Transverse colon (tissue), 4 donors: ENCODE measurements at regions not wholly inside any gene's neighbourhood (a gene's known extent, or its start where the extent isn't known, plus 50 kb on each side); places are given as distances from the start of the nearest gene placed in this dataset.

Experiments used
- DNase-seq: peaks from one replicate; pipeline ENCODE4 v3.0.0-alpha.2; 2019
- H3K27ac ChIP-seq, 4 donors: fragments of 200-600 bp; sonication (generic); 2 replicates each; pipeline ENCODE4 v1.5.1; 2016 to 2018; ENCODE audit warnings: inconsistent platforms in 4 of 4
- H3K27me3 ChIP-seq: fragments of 200-600 bp; sonication (generic); 2 replicates; pipeline ENCODE4 v1.5.1; 2017; ENCODE audit warnings: inconsistent platforms
- H3K36me3 ChIP-seq, 4 donors: fragments of 200-600 bp; sonication (generic); 2 replicates each; pipeline ENCODE4 v1.5.1; 2017 to 2019; ENCODE audit warnings: inconsistent platforms in 4 of 4
- H3K4me1 ChIP-seq, 4 donors: fragments of 200-600 bp; sonication (generic); 2 replicates each; pipeline ENCODE4 v1.5.1; 2017 to 2020; ENCODE audit warnings: inconsistent platforms in 4 of 4
- H3K4me3 ChIP-seq, 4 donors: fragments of 200-600 bp; sonication (generic); 1 replicate in 1 of 4; 2 replicates in 3 of 4; pipeline versions ENCODE4 v1.5.1 to v1.6.1; 2017 to 2019; ENCODE audit warnings: inconsistent platforms in 4 of 4
- H3K9me3 ChIP-seq, 2 donors: fragments of 200-600 bp; sonication (generic); 2 replicates each; pipeline ENCODE4 v1.5.1; 2017 to 2019; ENCODE audit warnings: inconsistent platforms in 2 of 2
- EP300 ChIP-seq: sonication (generic); formaldehyde crosslinking; IDR thresholded peaks from one replicate; pipeline ENCODE4 v1.6.1; 2017; ENCODE audit warnings: antibody characterized with exemption, low read depth
- POLR2A ChIP-seq: fragments of 450-650 bp; IDR thresholded peaks from one replicate; pipeline ENCODE4 v1.6.1; 2016; ENCODE audit warnings: antibody characterized with exemption, mild to moderate bottlenecking, moderate library complexity
- POLR2AphosphoS5 ChIP-seq, 3 donors: sonication (generic); formaldehyde crosslinking; IDR thresholded peaks; one replicate each; pipeline ENCODE4 v1.6.1; 2016; ENCODE audit warnings: antibody characterized with exemption in 3 of 3
- WGBS, 2 donors: methylation state at CpG; one replicate each; pipeline ENCODE4 v1.1.5; 2018; ENCODE audit warnings: low coverage in 1 of 2; 5-methylcytosine and 5-hydroxymethylcytosine counted together
- in situ Hi-C, 4 donors: fragments of 200-750 bp; cut with MboI; loops; one replicate each; pipeline versions ENCODE4 v1.15.0 to v1.15.1; 2017; ENCODE audit warnings: low sequenced_read_pairs in 3 of 4, low pct_ligation_motif_present in 1 of 4, low pct_unique_long_range_greater_than_20kb in 1 of 4
- intact Hi-C: fragments of 100-400 bp; cut with DNase I; formaldehyde crosslinking; loops from one replicate; pipeline ENCODE4 v1.15.1; 2023; ENCODE audit warnings: low total_unique reads
- TF ChIP-seq, protein P1 (sequence below), 5 experiments: fragments of 200-600 bp in 3 of 5; fragments of 450-650 bp in 2 of 5; sonication (generic) in 3 of 5; IDR thresholded peaks; 1 replicate in 2 of 5; 2 replicates in 3 of 5; pipeline ENCODE4 v1.5.1; 2016 to 2017; ENCODE audit warnings: antibody characterized with exemption in 5 of 5, inconsistent platforms in 3 of 5, mild to moderate bottlenecking in 2 of 5, moderate library complexity in 1 of 5

DNA sequence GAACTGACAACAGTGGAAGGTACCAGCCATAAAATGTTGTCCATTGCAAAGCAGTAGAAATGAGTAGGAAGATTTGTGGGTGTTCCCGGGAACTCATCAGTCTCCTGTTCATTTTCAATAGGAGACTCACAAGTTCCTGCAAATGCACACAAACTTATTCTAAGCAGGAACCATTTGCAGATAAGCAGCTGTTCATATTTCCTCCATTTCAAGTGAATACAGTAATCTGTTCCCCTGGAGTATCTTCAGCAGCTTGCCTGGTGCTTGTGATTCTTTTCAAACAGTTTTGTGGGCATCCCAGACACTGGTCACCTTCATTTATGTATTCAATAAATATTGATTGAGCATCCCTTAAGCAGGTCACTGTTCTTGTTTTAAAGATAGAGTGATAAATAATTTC is 1315.5 kb upstream of the C9orf72 start:
- intact Hi-C loops (no loop called here), in situ Hi-C loops (no loop called here)

DNA sequence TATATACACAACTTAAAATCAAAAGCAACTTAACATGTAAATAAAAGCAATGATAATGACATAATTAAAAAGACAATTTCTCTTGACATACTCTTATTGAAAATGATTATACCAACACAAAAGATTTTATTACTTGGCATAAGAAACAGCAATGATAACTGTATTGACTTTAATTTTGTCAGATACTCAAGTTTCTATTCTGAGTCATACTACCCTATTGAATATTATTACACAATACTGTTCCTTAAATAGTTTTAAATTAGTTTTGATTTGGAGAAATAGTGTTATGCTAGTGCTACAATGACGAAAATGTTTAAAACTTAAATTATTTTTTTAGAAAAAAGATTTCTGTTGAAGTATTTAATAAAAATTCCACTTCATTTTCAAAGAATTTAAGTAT is 1319.3 kb upstream of the C9orf72 start:
- Histone ChIP-seq H3K9me3 (no peaks in the 10 kb centered on the region), H3K27ac (no peak overlapping the region), H3K27me3 (no peaks in the 10 kb centered on the region), H3K4me1 (no peaks in the 10 kb centered on the region), H3K4me3 (no peak overlapping the region), H3K36me3 (no peaks in the 10 kb centered on the region)
- TF ChIP-seq, protein P1, sequence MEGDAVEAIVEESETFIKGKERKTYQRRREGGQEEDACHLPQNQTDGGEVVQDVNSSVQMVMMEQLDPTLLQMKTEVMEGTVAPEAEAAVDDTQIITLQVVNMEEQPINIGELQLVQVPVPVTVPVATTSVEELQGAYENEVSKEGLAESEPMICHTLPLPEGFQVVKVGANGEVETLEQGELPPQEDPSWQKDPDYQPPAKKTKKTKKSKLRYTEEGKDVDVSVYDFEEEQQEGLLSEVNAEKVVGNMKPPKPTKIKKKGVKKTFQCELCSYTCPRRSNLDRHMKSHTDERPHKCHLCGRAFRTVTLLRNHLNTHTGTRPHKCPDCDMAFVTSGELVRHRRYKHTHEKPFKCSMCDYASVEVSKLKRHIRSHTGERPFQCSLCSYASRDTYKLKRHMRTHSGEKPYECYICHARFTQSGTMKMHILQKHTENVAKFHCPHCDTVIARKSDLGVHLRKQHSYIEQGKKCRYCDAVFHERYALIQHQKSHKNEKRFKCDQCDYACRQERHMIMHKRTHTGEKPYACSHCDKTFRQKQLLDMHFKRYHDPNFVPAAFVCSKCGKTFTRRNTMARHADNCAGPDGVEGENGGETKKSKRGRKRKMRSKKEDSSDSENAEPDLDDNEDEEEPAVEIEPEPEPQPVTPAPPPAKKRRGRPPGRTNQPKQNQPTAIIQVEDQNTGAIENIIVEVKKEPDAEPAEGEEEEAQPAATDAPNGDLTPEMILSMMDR (IDR thresholded peaks at IDR 0.05), result no peak
- no peak for TF ChIP-seq POLR2A
- TF ChIP-seq EP300, result no peak
- no peak for TF ChIP-seq POLR2AphosphoS5 (IDR thresholded peaks at IDR 0.05)
- no peak for DNase-seq
- in situ Hi-C loops, result no loop called here
- WGBS, 2 donors, result 68 to 80% methylated on average over 1 of the region's 1 CpG
- intact Hi-C loops, result no loop called here

More for the DNA sequence above, 1315.5 kb upstream of the C9orf72 start:
- no peaks in the 10 kb centered on the region for H3K4me1 ChIP-seq
- H3K36me3 ChIP-seq, result no peaks in the 10 kb centered on the region
- H3K9me3 ChIP-seq, result no peaks in the 10 kb centered on the region
- H3K4me3 ChIP-seq, result no peak overlapping the region
- H3K27me3 ChIP-seq, result no peaks in the 10 kb centered on the region
- DNase-seq, result no peak
- WGBS, 2 donors, result 63% methylated on average over 1 of the region's 1 CpG; no CpG with 5 or more reads in 1 of the 2 donors
- no peak overlapping the region for H3K27ac ChIP-seq
- no peak for TF ChIP-seq EP300
- TF ChIP-seq, protein P1 (IDR thresholded peaks at IDR 0.05), result no peak
- TF ChIP-seq POLR2A, result no peak
- TF ChIP-seq POLR2AphosphoS5 (IDR thresholded peaks at IDR 0.05), result no peak

DNA sequence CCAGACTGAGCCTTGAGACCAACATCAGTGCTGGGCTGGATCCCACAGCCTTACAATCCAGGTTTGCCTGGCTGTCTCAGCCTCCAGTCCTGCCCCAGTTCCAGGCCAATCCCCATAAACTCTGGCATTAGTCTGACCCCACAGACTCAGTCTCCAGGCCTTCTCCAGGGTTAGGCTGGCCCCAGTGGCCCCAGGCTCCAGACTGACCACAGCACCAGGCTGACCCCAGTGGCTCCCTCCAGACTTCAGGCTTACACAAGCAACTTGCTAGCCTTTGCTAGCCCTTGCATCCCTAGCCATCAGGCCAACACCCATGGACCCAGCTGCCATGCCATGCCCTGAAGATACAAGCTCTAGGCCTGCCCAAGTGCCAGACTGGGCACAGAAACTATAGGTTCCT is 1326.0 kb upstream of the C9orf72 start:
- no peak for DNase-seq
- no peak for TF ChIP-seq POLR2A
- no peak for TF ChIP-seq POLR2AphosphoS5 (IDR thresholded peaks at IDR 0.05)
- TF ChIP-seq EP300, result no peak
- TF ChIP-seq, protein P1 (IDR thresholded peaks at IDR 0.05), result no peak
- Histone ChIP-seq H3K4me3 (no peak overlapping the region), H3K27ac (no peak overlapping the region), H3K27me3 (no peaks in the 10 kb centered on the region), H3K36me3 (no peaks in the 10 kb centered on the region), H3K9me3 (peaks cover 5 to 9% of the 10 kb centered on the region in 2 donors), H3K4me1 (no peaks in the 10 kb centered on the region)
- in situ Hi-C loops, result no loop called here
- intact Hi-C loops, result no loop called here

DNA sequence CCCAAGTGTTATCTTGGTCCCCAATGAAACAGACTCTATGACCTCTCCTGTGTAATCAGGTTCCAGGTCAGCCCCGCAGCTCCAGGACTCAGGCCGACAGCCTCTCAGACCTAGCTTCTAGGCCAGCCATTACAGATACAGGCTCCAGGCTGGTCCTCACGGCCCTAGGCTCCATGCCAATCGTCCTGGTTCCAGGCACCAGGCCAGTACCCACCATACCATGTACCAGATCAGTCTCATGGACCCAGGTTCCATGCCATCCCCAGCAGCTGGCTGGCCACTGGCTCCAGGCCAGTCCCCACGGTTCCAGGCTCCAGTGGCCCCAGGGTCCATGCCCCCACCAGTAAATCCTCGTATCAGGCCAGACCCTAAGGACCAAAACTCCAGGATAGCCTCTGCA is 1326.6 kb upstream of the C9orf72 start:
- H3K27ac ChIP-seq, result no peak overlapping the region
- no peaks in the 10 kb centered on the region for H3K27me3 ChIP-seq
- intact Hi-C loops, result no loop called here
- no peak overlapping the region for H3K4me3 ChIP-seq
- no peak for DNase-seq
- TF ChIP-seq EP300, result no peak
- TF ChIP-seq POLR2A, result no peak
- TF ChIP-seq, protein P1 (IDR thresholded peaks at IDR 0.05), result no peak
- no peak for TF ChIP-seq POLR2AphosphoS5 (IDR thresholded peaks at IDR 0.05)
- in situ Hi-C loops, result no loop called here
- no peaks in the 10 kb centered on the region for H3K4me1 ChIP-seq
- WGBS, 2 donors, result 100% methylated on average over 2 of the region's 6 CpGs; no CpG with 5 or more reads in 1 of the 2 donors
- no peaks in the 10 kb centered on the region for H3K36me3 ChIP-seq
- H3K9me3 ChIP-seq, result peaks cover 5 to 9% of the 10 kb centered on the region in 2 donors
